GM21723 (cell line): ENCODE measurements at regions not wholly inside any gene's neighbourhood (a gene's known extent, or its start where the extent isn't known, plus 50 kb on each side); places are given as distances from the start of the nearest gene placed in this dataset.
A peak's percentile ranks its signal among the peaks of the same experiment; 100 is the strongest.

Experiments used
- ATAC-seq: cut with Tn5 transposase; IDR thresholded peaks from one replicate; pipeline ENCODE4 v1.9.1; 2021; ENCODE audit warnings: mild to moderate bottlenecking, moderate library complexity; ENCODE audit not compliant: unreplicated experiment

DNA sequence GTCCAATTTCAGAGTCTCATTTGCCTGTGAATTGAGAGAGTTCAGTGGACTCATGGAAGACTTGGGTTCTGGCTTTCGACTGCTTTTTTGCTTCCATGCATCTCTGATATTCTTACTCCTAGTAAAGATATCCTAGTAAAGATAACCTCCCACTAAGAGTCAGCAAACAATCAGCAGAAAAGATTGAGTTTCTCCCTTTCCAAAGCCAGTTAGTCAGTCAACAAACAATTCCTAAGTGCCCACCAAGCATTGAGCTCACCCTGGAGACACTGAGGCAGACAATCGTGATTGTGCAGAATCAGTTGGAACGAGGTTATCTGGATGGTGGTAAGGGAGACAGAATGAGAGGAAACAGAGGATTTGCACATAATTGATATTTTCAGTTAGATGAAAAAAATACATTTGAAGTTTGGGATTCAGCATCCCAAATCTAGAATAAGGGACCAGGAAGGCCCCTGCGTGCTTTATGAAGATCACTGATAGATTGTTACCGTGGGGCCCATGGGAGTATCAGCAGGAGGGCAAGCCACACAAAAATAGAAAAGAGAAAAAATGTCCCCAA is 99.7 kb upstream of the SLC38A2 start:
- ATAC-seq: no peak

GRCh38 chr12:46471404-46471803 is 98.8 kb upstream of the SLC38A2 start:
- ATAC-seq: no peak

GRCh38 chr12:46470975-46471374 is 98.4 kb upstream of the SLC38A2 start:
- no peak for ATAC-seq

GRCh38 chr12:46470036-46470627 is 97.6 kb upstream of the SLC38A2 start:
- ATAC-seq: peak; percentile 49

DNA sequence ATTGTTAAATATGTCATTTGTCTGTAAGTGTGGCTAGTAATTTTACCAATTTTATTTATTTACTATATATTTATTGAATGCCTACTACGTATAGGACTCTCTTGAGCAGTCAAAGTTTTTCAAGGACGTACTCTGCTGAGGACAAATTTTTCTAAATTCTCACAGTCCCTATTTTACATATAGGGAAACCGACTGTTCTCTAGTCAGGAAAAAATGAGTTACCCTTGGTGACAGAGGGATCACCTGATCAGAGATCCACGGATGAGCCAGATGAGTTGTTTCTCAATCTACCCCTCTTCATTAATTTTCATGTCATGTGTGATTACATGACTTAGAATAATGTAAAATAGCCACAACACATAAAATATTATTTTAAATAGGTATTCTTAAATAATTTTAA is 96.2 kb upstream of the SLC38A2 start:
- no peak for ATAC-seq

DNA sequence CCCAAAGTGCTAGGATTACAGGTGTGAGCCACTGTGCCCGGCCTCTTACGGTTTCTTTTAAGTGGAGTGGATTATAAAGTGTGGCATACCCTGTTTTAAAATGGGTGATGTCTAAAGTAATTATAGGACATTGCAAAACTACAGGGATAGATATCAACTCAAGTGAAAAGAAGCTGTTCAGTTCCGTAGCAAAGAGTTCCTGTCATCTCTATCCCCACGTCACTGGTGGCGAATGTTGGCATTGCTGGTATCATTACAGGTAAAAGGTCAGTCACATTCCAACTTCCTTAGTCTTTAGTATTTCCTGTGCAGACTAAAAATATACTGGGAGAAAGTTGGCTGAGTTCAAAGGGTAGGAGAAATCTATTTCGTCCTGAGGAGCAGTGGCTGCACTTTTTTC is 95.6 kb upstream of the SLC38A2 start:
- ATAC-seq: no peak

- ATAC-seq: no peak
These were observed 92.7 kb upstream of the SLC38A2 start for GRCh38 chr12:46465307-46465706.

DNA sequence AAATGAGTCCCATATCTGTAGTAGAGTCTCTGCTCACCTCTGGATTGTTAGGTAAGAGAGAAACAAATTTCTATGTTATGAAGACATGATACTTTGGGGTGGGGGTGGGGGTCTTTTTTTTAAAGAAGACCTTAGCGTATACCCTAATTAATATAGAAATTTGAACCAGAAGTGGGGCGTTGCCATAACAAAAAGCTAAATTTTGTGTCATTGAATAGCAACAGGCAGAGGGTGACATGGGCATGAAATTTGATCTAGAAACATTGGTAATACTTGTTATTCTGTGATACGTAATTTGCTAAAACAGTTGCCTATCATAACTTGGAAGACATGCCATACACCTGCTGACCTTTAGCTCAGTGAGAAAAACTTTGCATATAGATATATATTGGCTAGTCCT is 92.3 kb upstream of the SLC38A2 start:
- ATAC-seq: no peak

- no peak for ATAC-seq
These were observed 90.2 kb upstream of the SLC38A2 start for GRCh38 chr12:46462641-46463355.

- ATAC-seq: no peak
These were observed 89.5 kb upstream of the SLC38A2 start for GRCh38 chr12:46461907-46462640.

GRCh38 chr12:46461459-46461858 is 88.9 kb upstream of the SLC38A2 start:
- no peak for ATAC-seq

DNA sequence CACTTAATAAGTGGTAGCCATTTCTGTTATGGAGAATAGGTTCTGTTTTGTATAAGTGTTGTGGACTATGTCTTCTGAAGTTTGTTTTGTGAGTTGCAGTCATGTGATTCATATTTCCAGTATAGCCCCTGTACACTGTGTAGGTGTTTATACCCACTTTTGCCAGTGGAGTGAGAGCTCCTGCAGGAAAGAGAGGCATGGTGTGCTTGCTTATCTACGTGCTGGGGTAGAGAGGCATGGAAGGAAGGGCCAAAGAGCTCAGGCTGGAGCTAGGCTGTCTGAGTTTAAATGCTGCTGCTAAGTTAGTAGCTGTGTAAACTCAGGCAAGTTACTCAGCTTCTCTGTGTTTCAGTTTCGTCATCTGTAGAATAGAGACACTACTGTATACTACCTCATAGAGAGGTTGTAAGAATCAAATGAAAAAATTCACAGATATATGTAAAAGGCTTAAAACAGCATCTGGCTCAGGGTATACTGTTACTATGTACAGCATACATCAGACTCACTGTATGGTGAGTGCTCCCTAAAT is 88.2 kb upstream of the SLC38A2 start:
- no peak for ATAC-seq

GRCh38 chr12:46459861-46460545 is 87.4 kb upstream of the SLC38A2 start:
- ATAC-seq: peak; percentile 61

DNA sequence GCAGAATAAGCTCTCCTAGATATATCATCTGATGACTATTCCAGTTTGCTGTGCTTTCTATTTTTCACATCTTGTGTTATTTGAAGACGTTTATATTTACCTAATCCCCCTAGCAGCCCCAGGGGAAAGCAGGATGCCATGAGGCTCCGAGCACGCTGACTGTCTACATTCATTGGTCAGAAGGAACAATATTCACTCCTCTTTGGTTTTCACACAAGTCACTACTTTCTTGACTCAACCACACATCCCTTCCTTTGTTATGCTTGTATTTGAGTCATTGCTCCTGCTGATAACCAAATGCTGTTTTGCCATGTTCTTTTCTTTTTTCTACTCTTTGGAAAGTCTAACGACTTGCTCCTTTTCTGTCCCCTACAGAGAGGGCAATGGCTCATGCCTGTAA is 86.5 kb upstream of the SLC38A2 start:
- ATAC-seq: no peak

- ATAC-seq: no peak
These were observed 86.0 kb upstream of the SLC38A2 start for GRCh38 chr12:46458500-46459102.

DNA sequence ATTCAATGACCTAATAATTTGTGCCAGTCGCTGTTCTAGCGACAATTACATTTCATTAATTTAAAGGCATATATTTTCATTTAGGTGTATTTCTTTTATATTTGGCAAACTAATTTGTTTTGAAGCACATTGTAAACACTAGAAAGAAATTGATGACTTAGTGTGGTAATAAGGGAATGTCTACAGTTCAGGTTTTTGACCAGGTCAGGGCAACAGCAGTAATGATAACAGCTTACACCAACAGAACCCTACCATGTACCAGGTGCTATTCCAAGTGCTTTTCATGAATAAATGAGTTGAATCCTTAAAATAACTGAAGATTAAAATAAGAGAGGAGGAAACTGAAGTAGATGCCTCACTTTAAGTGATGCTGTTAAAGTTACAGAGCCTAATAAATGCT is 85.4 kb upstream of the SLC38A2 start:
- no peak for ATAC-seq

- ATAC-seq: no peak
These were observed 84.1 kb upstream of the SLC38A2 start for GRCh38 chr12:46456356-46457334.

DNA sequence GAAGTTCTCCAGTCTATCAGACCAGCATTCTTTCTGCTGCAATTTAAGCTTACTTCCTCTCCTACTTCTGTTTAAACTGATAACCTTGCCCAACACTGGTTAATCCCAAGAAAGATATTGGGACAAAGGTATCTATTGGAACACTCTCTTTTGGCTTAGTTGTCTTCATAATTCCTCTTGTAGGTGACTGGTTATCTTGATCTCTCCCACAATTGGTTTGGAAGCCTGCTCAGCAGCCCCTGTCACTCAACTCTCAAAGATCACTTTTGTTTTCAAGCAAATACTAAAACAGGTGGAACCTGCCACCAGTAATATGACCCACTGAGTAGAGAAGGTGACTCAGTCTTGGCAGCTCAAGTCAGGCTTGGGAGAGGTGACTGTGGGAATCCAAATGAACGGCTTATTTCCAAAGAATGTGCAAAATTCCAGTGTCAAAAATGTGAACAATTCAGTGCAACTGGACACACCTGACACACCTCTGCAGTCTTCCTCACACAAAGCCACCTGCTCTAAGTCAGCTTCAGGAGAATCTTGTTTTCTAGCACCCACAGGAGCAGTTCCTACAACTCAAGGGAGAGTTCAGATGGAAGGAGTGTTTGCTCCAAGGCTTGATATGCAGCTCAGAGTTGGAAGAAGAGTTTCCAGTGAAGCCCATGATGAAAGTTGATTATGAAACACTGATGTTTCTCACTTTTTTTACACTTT is 83.2 kb upstream of the SLC38A2 start:
- no peak for ATAC-seq

- no peak for ATAC-seq
These were observed 82.4 kb upstream of the SLC38A2 start for GRCh38 chr12:46454981-46455380.
